GM21515 (cell line): ENCODE measurements at regions not wholly inside any gene's neighbourhood (a gene's known extent, or its start where the extent isn't known, plus 50 kb on each side); places are given as distances from the start of the nearest gene placed in this dataset.
"Not testable (repeated sequence)": the region's sequence is repeated elsewhere in the genome, so short reads cannot be mapped to it uniquely, and the experiment has no call there.

ENCODE experiments used
- ATAC-seq: cut with Tn5 transposase; IDR thresholded peaks from one replicate; pipeline ENCODE4 v1.9.1; 2021; ENCODE audit not compliant: unreplicated experiment

DNA sequence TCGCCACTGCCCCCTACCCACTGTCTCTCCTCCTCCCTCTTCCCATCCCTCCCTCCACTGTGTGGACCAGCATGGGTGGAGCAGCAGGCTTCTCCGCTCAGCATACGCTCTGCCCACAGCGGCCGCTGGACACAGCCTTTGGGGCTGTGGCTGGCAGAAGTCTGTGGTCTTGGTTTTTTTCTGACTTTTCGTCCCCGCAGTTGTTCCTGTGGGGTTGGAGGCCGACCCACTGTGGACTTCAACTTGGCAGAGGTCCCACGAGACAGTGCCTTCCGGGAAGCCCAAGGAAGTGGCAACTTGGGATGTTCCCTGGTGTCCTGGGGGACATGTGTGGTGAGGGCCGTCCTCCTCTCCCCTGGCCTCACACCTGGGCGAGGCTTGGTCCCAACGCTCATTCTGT, 162.5 kb upstream of the C1orf174 start:
- no peak for ATAC-seq

DNA sequence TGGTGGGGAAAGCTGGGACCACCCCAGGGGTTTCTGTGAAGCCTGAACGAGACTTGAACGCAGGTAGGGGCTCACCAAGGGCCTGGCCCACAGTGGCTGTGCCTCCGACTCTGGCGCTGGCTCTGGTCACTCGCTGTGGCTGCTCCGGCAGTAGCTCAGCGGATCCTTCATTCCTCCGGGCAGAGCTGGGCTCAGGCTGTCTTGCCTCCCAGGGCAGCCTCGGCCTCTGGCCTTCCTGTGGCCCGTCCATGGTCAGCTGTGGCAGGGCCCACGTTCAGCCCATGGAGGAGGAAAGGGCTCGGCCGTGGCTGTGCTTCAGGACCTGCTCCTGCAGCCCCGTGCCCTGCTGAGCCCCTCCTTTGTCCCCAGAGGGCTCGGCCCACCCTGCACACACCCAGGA, 162.9 kb upstream of the C1orf174 start:
- ATAC-seq = no peak

DNA sequence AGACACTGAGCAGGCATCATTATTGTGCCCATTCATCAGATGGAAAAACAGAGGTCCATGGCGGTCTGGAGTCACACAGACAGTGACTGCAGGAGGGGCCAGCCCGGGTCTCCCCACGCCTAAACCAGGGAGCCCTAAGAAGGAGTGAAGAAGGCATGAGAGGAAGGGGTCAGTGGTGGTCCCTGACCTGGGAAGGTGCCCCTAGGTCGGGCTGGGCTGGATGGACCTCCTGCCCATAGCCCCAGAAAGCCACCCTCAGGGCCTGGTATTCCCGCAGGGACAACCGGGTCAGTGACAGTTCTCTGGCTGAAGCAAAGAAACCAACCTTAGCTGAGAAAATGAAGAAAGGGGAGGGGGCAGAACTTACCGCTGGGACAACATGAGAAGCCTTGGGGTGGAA, 163.4 kb upstream of the C1orf174 start:
- no peak for ATAC-seq

DNA sequence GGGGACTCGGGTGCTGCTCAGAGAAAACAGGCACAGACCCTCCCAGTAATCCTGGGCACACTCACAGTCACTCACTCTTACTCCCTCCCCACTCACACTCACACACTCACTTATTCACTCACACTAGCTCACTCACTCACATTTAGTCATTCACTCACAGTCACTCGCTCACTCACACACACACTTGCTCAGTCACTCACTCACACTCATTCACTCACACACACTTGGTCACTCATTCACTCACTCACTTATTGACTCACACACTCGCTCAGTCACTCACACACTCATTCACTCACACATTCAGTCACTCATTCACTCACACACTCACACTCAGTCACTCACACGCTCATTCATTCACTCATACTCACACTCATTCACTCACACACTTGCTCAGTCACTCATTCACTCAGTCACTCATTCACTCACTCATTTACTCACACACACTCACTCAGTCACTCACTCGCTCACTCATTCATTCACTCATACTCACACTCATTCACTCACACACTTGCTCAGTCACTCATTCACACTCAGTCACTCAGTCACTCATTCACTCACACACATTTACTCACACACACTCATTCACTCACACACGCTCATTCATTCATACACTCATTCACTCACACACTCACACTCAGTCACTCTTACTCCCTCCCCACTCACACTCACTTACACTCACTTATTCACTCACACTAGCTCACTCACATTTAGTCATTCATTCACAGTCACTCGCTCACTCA, 164.2 kb upstream of the C1orf174 start:
- ATAC-seq = no peak

DNA sequence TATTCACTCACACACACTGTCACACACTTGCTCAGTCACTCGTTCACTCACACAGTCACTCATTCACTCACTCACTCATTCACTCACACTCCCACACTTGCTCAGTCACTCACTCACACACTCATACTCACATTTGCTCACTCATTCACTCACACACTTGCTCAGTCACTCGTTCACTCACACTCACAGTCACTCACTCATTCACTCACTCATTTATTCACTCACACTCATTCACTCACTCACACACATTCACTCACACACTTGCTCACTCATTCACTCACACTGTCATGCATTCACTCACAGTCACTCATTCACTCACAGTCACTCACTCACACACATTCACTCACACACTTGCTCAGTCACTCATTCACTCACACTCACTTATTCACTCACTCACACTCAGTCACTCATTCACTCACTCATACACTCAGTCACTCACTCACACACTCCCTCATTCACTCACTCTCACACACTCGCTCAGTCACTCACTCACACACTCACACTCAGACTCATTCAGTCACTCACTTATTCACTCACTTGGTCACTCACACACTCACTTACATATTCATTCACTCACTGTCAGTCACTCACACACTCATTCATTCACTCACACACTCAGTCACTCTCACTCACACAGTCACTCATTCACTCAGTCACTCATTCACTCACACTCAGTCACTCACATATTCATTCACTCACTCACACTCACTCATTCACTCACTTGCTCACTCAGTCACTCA, 167.0 kb upstream of the C1orf174 start:
- no peak for ATAC-seq

DNA sequence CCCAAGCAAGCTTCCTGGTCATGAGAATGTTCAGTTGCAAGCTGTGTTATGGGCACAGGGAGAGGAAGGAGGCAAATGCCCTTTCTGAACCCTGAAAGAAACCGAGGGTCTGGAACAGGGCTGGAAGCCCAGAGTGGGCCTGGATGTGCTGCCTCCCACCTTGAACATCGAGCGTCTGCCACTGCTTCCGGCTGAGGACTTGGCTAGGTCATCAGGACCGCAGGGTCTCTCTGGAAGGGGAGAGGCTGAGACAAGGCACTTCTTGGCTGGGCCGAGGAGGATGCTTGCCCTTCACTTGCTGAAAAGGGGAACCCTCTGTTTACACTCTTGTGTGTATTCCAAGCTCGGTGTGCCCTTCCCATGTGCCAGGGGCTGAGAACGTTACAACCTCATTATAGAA, 168.0 kb upstream of the C1orf174 start:
- ATAC-seq = no peak

DNA sequence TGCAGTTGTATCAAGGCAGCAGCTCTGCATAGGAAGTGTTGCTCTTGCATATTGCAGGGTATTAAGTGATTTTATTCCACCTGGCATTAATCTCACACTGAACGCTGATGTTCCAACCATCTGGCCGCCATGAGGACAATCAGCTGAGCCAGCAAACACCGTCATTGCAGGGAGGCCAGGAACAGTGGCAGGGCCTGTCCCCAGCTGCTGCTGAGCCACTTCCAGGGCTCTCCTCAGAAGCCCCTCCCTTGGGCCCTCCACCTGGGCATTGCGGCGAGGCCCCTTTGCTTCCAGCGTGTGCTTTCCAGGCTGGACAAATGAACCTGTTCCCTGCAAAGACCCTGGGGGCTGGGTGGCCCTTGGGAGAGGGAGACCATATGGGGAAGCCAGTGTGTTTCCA, 171.6 kb upstream of the C1orf174 start:
- no peak for ATAC-seq

DNA sequence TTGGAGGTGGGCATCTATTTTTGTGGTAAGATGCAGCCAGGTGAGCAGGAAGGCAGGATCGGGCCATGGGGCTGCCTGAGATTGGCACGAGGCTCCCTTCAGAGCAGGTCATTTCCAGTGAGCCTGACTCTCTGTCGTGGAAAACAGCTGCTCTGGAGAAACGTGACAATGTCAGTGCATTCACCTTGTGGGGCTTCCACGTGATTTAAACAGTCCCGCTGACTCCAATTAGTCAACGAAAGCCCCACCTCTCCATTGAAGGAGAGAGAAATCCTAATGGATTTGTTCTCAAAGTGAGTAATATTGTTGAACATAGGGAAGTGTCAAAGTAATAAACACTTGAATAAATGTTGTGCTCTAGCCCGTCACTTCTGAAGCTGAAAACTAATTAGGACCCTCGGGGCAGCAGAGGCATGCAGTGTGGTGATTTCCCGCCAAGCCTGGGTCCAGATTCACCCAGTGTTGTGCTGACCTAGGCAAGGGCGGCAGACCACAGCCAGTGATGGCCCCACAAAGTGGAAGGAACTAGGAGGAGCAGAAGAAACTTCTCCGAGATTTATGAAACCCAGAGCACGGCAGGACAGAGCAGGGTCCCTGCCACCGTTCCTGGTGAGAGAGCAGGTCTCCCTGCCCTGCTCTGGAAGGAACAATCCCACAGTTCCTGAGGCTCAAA, 172.5 kb upstream of the C1orf174 start:
- no peak for ATAC-seq

DNA sequence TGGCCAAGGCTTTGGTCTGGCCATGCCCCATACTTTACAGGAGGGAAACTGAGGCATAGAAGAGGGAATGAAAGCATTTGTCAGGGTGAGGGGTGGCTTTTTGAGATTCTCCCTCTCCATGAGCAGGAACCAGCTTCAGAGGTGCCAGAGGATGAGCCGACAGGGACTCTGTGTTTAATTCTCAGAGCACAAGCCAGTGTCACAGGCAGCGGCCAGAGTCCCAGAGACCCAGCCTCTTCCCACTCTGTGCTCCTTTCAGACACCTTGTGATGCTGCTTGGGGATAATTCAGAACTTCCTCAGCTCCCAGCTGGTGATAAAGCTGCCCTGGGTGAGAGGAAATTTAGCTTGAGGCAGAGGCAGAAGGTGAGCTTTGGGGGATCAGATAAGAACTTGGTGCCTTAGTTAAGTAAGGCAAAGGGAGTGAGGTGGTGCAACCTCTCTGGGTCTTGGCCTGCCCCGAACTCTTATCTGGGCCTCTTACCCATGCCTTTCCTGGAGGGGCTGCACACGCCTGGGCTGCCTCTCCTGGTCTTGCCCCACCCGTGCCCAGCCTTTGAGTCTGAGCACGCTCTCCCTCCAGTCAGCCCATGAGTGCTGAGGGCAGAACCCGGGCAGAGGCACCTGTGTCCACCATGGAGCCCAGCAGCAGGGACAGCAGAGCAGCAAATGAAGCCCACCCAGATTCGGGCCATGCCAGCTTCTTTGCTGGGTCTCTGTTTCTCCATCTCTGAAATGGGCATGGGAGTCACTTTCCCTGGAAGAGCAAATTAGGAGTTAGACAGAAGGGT, 175.6 kb upstream of the C1orf174 start:
- no peak for ATAC-seq

DNA sequence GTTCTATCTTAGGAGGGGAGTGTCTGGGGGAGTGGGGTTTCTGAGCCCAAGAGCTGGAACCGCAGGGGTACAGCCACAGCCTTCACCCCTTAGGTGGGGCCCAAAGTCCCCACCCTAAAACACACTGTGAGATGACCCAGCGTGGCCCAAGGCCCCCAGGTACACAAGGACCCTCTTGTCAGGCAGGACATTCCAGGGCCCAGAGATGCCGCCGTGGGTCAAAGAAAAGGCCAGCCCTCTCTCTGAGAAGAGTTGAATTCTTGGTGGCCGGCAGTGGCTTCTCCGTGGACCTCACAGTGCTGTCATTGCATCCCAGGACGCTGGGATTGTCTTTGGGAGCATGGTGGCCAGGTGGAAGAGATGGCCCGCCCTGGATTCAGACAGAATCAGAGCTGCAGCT, 176.3 kb upstream of the C1orf174 start:
- no peak for ATAC-seq

DNA sequence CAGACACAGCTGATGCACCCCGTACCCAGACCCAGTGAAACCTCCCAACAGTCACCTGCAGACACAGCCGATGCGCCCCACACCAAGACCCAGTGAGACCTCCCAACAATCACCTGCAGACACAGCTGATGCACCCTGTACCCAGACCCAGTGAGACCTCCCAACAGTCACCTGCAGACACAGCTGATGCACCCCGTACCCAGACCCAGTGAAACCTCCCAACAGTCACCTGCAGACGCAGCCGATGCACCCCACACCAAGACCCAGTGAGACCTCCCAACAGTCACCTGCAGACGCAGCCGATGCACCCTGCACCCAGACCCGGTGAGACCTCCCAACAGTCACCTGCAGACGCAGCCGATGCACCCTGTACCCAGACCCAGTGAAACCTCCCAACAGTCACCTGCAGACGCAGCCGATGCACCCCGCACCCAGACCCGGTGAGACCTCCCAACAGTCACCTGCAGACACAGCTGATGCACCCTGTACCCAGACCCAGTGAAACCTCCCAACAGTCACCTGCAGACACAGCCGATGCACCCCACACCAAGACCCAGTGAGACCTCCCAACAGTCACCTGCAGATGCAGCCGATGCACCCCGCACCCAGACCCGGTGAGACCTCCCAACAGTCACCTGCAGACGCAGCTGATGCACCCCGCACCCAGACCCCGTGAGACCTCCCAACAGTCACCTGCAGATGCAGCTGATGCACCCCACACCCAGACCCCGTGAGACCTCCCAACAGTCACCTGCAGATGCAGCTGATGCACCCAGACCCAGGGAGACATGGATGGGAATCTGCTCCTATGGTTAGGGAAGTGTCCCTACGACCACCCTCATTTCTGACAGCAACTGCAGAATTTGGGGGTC, 178.3 kb upstream of the C1orf174 start:
- not testable (repeated sequence) for ATAC-seq

DNA sequence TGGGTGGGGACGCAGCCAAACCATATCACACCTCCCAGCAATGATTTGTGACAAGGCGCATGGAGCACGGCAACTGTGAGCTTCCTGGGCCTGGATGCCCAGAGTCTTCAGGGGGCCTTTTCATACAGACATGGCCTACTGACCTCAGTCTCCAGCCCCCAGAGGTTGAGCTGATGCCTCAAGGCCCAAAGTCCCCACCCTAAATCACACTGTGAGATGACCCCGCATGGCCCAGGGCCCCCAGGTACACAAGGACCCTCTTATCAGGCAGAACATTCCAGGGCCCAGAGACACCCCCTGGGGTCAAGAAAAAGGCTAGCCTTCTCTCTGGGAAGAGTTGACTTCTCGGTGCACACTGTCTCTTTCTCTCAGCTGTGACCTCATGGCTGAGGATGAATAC, 179.7 kb upstream of the C1orf174 start:
- no peak for ATAC-seq

DNA sequence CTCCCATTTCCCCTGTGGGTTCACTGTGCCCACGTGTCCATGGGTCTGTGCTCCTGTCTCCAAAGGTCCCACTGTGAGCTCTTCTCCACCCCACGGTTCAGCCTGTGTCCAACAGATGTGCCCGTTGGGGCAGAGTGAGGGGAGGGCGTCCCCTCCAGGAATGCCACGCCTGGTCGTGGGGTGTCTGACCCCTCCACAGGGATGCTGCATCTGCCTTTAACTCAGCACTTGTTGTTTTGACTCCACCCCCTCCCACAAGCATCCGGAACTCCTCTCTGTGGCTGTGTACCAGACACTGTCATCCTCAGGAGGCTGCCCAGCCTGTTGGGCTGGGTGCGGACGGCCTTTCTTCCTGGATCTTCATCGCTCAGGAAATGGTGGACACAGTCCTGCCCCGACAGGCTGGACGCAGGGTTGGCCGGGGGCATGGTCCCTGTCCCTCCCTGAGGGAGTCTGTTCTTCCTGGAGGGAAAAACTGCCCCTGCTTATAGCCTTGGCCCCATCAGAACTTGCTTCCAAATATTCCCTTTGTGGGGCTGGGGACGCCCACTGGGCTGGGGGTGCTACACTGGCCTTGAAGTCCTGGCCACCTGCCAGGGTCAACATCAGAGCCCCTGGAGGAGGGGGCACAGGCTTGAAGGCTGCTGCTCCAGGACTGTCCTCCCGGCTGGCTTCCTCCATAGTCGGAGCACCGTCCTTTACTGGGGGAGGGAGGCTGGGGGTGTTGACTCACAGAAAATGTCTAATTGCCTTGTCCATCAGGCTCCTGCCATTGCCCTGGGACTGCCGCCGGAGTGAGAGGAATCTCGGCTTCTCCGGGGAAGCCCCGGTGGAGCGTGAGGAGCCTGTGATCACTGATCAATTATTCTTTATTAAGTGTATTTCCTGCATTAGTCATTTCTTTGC, 182.0 kb upstream of the C1orf174 start:
- no peak for ATAC-seq

DNA sequence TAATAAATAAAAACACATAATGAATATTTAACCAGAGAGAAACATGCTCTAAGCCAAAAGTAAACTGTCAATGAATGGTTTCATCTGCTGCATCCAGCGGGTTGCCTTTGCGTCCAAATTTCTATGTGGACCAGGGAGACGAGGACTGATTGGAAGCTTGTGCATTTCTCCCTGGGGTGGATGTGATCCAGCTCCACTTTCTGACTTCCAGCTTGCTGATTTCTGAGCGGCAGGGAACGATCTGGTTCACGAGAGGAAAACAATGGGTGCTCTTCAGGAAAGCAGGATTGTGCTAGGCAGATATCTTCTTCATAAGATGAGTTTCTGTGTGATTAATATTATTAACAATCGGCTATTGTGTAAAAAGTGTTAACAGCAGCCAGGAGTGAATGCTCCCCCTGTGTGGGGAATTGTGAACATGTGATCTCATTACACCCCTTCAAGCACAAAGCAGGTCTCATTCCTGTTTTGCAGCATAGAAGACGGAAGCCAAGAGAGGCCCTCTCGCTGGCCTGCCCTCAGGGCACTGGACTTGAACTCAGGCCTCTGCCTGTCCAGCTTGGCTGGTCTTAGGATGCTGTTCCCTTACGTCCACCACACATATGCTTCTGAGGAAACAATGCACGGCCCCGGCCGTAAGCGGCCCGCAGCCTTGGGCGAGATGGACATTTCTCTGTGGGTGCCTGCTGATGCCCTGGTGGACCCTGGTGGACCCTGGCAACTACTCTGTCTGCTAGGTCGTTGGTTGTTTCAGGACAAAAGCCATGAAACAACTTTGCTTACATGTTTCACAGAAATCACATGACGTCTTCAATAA, 183.4 kb upstream of the C1orf174 start:
- ATAC-seq = no peak

DNA sequence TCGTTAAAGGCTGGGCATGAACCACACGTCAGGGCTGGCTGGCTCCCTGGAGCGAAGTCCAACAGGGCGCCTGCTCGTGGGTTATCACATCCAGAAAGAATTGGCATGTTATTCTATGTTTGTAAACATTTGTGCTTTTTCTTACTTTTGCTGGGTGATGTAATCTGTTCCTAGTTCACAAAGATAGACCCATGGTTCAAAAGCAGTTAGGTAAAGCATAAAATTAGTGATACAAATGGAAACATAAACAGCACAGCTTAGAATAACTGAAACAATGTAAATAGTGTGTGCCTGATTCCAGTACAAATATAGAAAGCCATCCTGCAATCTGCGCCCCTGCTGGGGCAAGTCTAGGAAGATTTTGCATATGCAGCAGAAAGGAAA, 184.0 kb upstream of the C1orf174 start:
- no peak for ATAC-seq

DNA sequence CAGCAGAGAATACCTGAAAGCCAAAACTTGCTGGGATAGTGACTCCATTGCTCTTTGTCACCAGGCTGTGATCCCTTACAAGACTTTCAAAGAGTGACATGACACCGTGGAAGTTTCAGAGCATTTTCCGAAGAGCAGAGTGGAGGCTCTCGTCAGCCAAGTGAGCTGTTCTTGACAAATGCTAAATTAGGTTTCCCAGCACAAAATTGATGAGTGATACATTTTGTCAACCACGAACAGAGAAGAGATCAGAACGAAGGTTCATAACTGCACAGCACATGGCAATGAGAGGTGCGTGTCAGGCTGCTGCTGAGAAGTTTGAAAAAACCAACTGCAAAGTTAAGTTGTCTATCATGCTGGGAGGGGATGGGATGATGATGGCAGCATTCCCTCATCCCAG, 184.4 kb upstream of the C1orf174 start:
- no peak for ATAC-seq

DNA sequence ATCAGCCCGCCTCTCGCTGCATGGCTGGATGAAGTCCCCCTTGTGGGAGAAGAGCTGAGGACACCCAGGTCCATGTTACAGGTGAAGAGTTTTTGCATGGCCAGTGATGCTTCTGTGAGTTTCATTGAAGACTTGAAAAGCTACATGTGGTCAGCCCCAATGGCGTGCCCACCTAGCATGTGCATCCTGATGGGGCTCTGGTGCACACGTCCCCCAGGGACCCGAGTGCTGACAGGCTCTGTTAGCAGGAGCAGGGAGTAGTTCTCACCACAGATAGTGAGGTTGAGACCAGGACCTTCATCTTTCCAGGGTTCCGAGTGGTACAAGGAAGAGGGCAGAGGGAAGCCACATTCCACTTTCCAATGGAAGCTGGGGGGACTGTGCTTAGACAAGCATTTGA, 184.8 kb upstream of the C1orf174 start:
- no peak for ATAC-seq

DNA sequence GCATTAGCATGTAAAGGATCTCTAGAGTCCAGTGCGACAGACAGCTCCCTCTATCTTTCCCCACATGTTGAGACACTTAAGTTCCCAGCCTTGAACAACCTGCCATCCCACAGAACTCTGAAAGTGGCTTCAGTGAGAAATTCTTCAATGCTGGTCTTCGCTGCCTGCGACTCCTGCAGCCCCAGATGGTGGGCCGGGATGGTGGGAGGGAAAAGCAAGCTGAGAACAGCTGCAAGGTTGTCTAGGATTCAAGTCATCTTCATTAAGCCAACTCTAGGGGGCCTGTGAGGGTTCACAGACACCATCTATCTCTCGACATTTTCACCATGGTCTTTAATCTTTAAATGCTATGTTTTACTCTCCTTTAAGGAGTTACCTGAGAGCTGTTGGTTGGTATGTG, 185.5 kb upstream of the C1orf174 start:
- no peak for ATAC-seq
